ENCODE measurements at regions not wholly inside any gene's neighbourhood (a gene's known extent, or its start where the extent isn't known, plus 50 kb on each side); places are given as distances from the start of the nearest gene placed in this dataset.

GRCh38 chr10:84842593-84842992 is 514.2 kb downstream of the CCSER2 start:
- no peaks in the 10 kb centered on the region for H3K9me3 ChIP-seq (ENCODE audit: control insufficient read depth, low read depth, low read length)
- H3K79me1 ChIP-seq (ENCODE audit: insufficient read depth, low read depth, low read length, poor library complexity, severe bottlenecking), result no peaks in the 10 kb centered on the region
- H3K27me3 ChIP-seq (ENCODE audit: insufficient read depth, low read length), result no peaks in the 10 kb centered on the region
- Mint-ChIP-seq H3K27me3 (ENCODE audit: low read depth) (no peaks in the 10 kb centered on the region; the same call in 1 of the 2 replicates), H3K4me3 (no peak overlapping the region), H3K9me3 (no peaks in the 10 kb centered on the region), H3K4me1 (peaks cover 9 to 17% of the 10 kb centered on the region in 2 experiments; a peak in 3 of 4 replicates), H3K27ac (no peak overlapping the region), H3K36me3 (ENCODE audit: insufficient read depth in 1 of 3, low read depth in 3 of 3) (no peaks in the 10 kb centered on the region)
- no peaks in the 10 kb centered on the region for H3K4me1 ChIP-seq (ENCODE audit: insufficient read depth, low read length)
- H4K8ac ChIP-seq (replicated peaks; ENCODE audit: insufficient read length, low read depth, low read length), result no peak overlapping the region
- H2BK12ac ChIP-seq (ENCODE audit: insufficient read length, low read depth, low read length), result no peak overlapping the region
- no peak overlapping the region for H2AFZ ChIP-seq (ENCODE audit: low read length)
- H2BK120ac ChIP-seq (ENCODE audit: low read depth, low read length, poor library complexity, severe bottlenecking), result no peak overlapping the region
- H3K9ac ChIP-seq (ENCODE audit: extremely low read depth, insufficient read length, low read length), result no peak overlapping the region
- TF ChIP-seq CTCF (conservative IDR thresholded peaks at IDR 0.05), result no peak
- no peak overlapping the region for H2BK5ac ChIP-seq (ENCODE audit: insufficient read length, low read length)
- no peak overlapping the region for H3K27ac ChIP-seq (ENCODE audit: insufficient read length, low read depth, low read length)
- no peak overlapping the region for H4K5ac ChIP-seq (ENCODE audit: insufficient read length, low read depth, low read length)
- H3K14ac ChIP-seq (ENCODE audit: insufficient read depth, low read length), result no peak overlapping the region
- H2BK20ac ChIP-seq (ENCODE audit: low read depth, low read length, poor library complexity, severe bottlenecking), result no peak overlapping the region
- no peaks in the 10 kb centered on the region for H3K23me2 ChIP-seq (ENCODE audit: insufficient read length, low read depth, low read length, poor library complexity, severe bottlenecking)
- no peak overlapping the region for H2BK15ac ChIP-seq (ENCODE audit: low read depth, low read length)
- no peak for DNase-seq
- no peak overlapping the region for H3T11ph ChIP-seq (ENCODE audit: low read length)
- no peak overlapping the region for H3K56ac ChIP-seq (ENCODE audit: insufficient read length, low read depth, low read length)
- H4K20me1 ChIP-seq (ENCODE audit: control insufficient read depth, insufficient read depth, insufficient read length), result no peaks in the 10 kb centered on the region
- no peaks in the 10 kb centered on the region for H3K79me2 ChIP-seq (ENCODE audit: insufficient read depth, low read length)
- H3K18ac ChIP-seq (ENCODE audit: insufficient read length, low read depth, low read length), result no peak overlapping the region
- no peak overlapping the region for H3K4ac ChIP-seq (ENCODE audit: low read depth, low read length)
- H3K4me2 ChIP-seq (ENCODE audit: insufficient read depth, insufficient read length, low read length), result no peak overlapping the region
- no peak overlapping the region for H2AK5ac ChIP-seq (ENCODE audit: insufficient read length, low read length)
- H4K91ac ChIP-seq (ENCODE audit: insufficient read length, low read depth, low read length), result no peak overlapping the region
- no peak overlapping the region for H3K23ac ChIP-seq (ENCODE audit: insufficient read length, low read depth, low read length)

Measured in H9 (cell line).